ENCODE measurements at regions not wholly inside any gene's neighbourhood (a gene's known extent, or its start where the extent isn't known, plus 50 kb on each side); places are given as distances from the start of the nearest gene placed in this dataset.
"Not testable (repeated sequence)": the region's sequence is repeated elsewhere in the genome, so short reads cannot be mapped to it uniquely, and the experiment has no call there.

GRCh38 chr14:30069536-30069935 is 141.9 kb upstream of the PRKD1 start:
- no peak for DNase-seq (ENCODE audit: low read depth)

DNA sequence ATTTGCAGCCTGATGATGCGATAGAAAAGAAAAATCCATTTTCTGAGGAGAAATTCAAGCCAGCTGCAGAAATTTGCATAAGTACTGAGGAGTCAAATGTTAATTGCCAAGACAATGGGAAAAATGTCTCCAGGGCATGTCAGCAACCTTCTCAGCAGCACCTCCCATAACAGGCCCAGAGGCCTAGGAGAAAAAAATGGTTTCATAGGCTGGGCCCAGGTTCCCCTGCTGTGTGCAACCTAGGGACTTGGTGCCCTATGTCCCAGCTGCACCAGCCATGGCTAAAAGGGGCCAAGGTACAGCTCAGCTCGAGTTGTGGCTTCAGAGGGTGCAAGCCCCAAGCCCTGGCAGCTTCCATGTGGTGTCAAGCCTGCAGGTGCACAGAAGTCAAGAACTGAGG is 144.8 kb upstream of the PRKD1 start:
- DNase-seq (ENCODE audit: low read depth): not testable (repeated sequence)

GRCh38 chr14:30077946-30078345 is 150.3 kb upstream of the PRKD1 start:
- DNase-seq (ENCODE audit: low read depth): no peak

DNA sequence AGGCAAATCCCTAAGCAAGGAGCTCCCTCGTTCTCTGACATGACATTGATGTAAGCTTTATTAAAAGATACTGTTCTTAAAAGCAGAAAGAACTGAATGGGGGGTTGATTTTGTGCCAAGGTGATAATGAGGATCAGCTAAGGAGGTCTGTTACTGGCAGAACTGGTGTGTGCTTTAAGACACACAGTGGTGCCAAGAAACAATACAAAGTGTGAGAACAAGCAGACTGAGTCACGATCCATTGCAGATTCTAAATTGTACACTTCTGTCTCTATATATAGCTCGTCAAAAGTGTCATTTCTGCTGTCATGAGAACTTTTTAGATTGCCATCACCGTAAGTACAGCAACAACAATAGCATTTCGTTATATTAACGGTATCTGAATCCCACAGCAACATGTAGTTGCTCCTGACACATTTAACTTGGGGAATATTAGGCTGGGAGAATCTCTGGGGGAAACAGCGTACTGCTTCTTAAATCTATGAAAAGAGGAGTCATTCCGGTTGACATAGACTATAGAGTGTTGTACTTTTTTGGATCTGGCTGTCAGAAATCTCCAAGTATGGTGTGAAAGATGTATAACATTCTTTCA is 151.3 kb upstream of the PRKD1 start:
- no peak for DNase-seq (ENCODE audit: low read depth)

- no peak for DNase-seq (ENCODE audit: low read depth)
These were observed 154.8 kb upstream of the PRKD1 start for GRCh38 chr14:30082486-30082885.

- no peak for DNase-seq (ENCODE audit: low read depth)
These were observed 157.2 kb upstream of the PRKD1 start for GRCh38 chr14:30084811-30085210.

DNA sequence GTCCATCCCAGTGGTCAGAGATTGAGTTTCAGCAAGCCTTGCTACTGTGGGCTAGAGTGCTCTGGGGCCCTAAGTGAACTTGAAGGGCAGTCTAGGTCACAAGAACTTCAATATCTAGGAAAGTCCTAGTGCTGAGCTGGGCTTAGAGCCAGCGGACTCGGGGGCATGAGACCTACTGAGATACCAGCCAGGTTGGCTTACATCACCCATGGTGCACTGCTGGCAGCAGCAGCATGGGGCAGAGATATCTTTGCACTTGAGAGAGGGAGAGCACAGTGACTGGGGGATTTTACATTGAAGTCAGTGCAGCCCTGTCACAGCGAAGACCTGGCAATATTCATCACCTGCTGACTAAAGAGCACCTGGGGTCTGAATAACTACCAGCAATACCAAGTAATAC is 158.3 kb upstream of the PRKD1 start:
- no peak for DNase-seq (ENCODE audit: low read depth)

- no peak for DNase-seq (ENCODE audit: low read depth)
These were observed 161.0 kb upstream of the PRKD1 start for GRCh38 chr14:30088620-30089019.

DNA sequence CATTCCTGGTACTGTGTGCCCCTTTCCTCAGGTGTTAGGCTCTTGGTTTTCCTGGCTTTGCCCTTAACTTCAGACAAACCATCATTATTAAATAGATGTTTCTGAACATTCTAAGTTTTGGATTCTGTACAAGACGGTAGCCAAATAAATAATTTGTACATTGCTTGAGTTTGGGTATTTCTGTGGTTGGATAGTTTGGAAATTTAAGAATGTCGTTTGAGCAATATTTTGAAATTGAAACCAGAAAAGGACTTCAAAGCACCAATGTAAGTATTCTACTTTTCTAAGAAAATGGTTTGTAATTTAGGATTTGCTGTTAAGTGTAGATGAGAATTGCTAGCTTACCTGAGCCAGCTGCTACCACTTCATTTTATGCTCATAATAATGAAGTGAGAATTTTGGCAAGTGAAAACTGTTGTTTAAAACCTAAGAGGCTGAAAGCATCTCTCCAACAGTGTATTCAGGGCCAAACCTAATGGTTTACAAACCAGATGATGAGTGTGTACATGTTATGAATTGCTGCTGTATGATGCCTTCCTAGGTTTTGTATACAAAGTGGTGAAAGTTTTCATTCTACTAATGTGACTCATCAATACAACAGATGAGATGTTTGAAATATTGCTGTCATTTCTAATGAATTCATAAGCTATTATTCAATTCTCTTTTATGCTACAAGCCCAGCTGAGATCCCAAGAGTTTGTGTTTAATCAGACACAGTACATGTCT is 181.5 kb upstream of the PRKD1 start:
- no peak for DNase-seq (ENCODE audit: low read depth)

DNA sequence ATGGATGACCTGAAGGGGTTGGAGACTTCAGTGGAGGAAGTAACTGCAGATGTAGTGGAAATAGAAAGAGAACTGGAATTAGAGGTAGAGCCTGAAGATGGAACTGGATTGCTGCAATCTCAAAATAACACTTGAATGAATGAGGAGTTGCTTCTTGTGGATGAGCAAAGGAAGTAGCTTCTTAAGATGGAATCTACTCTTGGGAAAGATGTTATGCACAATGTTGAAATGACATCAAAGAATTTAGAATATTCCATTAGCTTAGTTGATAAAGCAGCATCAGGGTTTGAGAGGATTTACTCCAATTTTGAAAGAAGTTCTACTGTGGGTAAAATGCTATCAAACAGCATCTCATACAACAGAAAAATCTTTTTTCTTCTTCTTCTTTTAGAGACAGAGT is 186.4 kb upstream of the PRKD1 start:
- no peak for DNase-seq (ENCODE audit: low read depth)

GRCh38 chr14:30115756-30116155 is 188.1 kb upstream of the PRKD1 start:
- no peak for DNase-seq (ENCODE audit: low read depth)

DNA sequence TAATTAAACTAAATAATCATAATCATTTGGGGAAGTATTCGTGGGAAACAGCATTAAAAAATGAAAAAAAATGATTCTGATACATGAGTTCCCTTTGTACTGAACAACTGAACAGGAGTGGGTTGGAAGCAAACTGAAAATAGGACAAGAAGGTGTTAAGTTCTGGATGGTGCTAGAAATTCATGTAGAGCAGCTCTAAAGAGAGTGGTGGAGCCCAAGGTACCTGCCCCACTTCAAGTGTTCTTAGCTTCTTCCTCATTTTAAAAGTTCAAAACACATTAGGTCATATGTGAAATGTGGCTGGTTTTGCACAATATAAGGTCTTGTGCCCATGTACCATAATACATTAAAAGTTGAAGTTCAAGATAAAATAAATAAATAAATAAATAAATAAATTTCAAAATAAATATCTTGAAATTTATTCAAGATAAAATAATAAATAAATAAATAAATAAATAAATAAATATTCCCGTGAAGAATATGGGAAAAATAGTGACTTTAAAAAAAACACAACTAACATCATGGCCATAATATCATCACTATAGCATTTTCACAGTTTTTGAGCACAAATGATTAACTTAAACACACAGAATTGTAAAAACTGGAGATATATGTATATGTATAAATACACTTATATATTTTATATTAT is 191.5 kb upstream of the PRKD1 start:
- DNase-seq (ENCODE audit: low read depth): no peak

- no peak for DNase-seq (ENCODE audit: low read depth)
These were observed 197.8 kb upstream of the PRKD1 start for GRCh38 chr14:30125322-30125979.

DNA sequence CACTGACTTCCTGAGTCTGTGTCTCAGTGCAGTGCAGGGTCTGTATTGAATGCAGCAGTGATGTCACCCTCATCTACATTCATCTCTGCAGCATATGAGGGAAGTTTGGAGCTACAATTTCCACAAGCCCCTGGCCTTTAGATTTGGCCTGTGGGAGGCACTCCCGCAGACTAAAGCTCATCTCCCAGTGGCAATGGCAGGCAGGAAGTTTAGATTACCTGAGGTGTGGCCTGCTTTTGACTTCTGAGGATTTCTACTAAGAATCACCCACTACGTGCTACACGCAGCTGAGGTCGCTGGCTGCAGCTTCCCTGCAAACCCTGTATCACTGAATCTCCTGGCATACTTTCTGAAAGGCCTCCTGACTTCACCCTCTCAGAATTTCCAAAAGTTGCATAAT is 202.2 kb upstream of the PRKD1 start:
- DNase-seq (ENCODE audit: low read depth): no peak

DNA sequence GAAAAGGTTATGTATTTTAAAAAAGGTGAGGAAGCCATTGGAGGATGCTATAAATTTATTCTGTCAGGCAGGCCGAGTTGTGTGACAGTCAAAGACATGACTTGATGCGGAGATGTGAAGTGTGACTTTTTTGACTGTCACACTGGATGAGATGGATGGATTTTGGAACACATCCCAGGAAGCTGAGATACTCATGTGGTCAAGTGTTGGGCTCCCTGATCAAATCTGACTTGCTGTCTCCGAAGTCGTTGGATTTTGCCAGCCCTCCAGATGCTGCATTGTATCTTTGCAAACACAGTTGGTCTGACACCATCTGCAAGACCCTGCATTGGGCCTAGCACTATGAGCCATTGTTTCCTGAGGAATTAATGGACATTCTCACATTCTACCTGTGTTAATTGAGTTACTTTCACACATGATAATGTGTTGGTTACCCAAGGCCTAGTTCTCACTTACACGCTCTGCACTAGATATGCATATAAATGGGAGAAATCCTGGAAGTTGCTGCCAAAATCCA is 204.0 kb upstream of the PRKD1 start:
- no peak for DNase-seq (ENCODE audit: low read depth)

DNA sequence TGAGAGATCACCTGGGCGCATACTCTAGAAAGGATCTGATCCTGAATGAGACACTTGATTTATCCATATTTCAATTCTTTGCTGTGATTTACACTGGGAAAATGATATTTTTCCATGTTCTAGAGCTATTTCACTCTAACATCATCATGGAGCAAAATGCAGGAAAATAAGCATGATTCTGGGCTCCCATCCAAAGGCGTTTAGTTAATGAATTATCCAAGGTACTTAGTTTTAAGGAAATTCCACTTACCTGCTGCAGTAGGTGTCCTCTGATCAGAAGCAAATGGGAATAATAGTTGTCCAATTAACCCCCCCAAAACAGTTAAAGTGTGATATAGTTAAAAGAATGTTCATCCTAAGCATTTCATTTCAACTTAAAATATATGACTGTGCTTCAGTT is 204.5 kb upstream of the PRKD1 start:
- no peak for DNase-seq (ENCODE audit: low read depth)

- DNase-seq (ENCODE audit: low read depth): no peak
These were observed 207.3 kb upstream of the PRKD1 start for GRCh38 chr14:30134936-30135335.

DNA sequence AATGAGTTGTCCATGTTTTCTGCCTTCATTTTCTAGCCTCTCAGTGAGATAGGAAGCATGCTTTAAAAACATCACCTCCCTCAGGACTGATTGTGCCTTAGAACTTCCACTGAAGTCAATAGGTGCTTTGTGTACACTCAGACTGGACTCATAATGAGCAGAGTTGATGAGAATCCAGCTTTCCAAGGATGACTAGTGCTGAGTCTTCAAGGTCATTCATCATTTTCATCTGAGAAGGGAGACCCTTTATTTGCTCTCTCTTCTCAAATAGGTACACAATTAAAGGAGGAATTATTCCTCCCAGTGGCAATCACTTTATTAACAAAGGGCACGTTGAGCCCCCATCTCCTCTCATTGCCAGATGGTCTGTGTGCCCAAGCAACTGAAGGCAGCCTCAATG is 210.9 kb upstream of the PRKD1 start:
- DNase-seq (ENCODE audit: low read depth): no peak

DNA sequence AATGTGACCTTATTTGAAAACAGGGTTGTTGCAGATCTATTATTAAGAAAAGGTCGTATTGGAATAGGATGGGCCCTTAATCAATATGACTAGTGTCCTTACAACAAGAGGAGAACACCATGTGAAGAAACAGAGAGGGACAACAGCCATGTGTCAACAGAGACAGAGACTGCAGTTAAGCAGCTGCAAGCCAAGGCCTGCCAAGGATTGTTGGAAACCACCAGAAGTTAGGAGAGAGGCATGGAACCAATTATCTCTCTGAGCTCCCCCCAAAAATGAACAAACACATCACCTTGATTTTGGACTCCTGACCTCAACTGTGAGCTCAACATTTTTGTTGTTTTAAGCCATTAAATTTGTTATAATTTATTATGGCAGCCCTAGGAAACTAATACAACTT is 214.6 kb upstream of the PRKD1 start:
- no peak for DNase-seq (ENCODE audit: low read depth)

- DNase-seq (ENCODE audit: low read depth): no peak
These were observed 216.0 kb upstream of the PRKD1 start for GRCh38 chr14:30143627-30144026.

- DNase-seq (ENCODE audit: low read depth): no peak
These were observed 226.1 kb upstream of the PRKD1 start for GRCh38 chr14:30153717-30154116.

- no peak for DNase-seq (ENCODE audit: low read depth)
These were observed 228.9 kb upstream of the PRKD1 start for GRCh38 chr14:30156571-30156970.

GRCh38 chr14:30158299-30158698 is 230.7 kb upstream of the PRKD1 start:
- DNase-seq (ENCODE audit: low read depth): no peak
